GM12878 (cell line): ENCODE measurements at regions not wholly inside any gene's neighbourhood (a gene's known extent, or its start where the extent isn't known, plus 50 kb on each side); places are given as distances from the start of the nearest gene placed in this dataset.

Source experiments
- ATAC-seq: fragments of 200-7000 bp; cut with Tn5 transposase; 3 replicates; pipeline ENCODE4 v1.9.1; 2020; ENCODE audit warnings: mild to moderate bottlenecking, moderate library complexity
- BruUV-seq: library from RNA; stranded (reverse); fragments of 400-500 nt; replicated peaks from 2 replicates; lab custom pipeline; 2021; lab: Mats Ljungman, UMichigan
- CTCF ChIA-PET: fragments of 300-600 bp; sonication (Branson Sonifier 250); formaldehyde crosslinking; extraction: SDS; loops from one replicate; lab custom pipeline; 2021; ENCODE audit warnings: inconsistent platforms; lab: Yijun Ruan, JAX
- POLR2A ChIA-PET: fragments of 350-600 bp; formaldehyde crosslinking; extraction: SDS; loops from one replicate; lab custom pipeline; 2021; ENCODE audit warnings: inconsistent platforms; lab: Charles Lee
- RAD21 ChIA-PET: fragments of 300-600 bp; sonication (Branson Sonifier 250); formaldehyde crosslinking; loops from one replicate; lab custom pipeline; 2023; ENCODE audit warnings: antibody characterized with exemption; ENCODE audit not compliant: unreplicated experiment; lab: Charles Lee
- SMC1A ChIA-PET: fragments of 300-600 bp; sonication (Branson Sonifier 250); formaldehyde crosslinking; loops from one replicate; lab custom pipeline; 2023; ENCODE audit not compliant: unreplicated experiment, uncharacterized antibody; lab: Charles Lee
- DNase-seq: peaks from one replicate; pipeline ENCODE4 v3.0.0-alpha.2; 2011; ENCODE audit warnings: low read depth, low spot score
- FAIRE-seq: peaks from 3 replicates; lab custom pipeline; 2011; peaks lifted over from hg19 to GRCh38; lab: Jason Lieb, UNC
- H2AFZ ChIP-seq: 2 replicates; pipeline ENCODE4 v1.6.0; 2011; ENCODE audit warnings: low read depth, low read length, control low read depth; ENCODE audit not compliant: control insufficient read depth
- H3K27ac ChIP-seq: 2 replicates; pipeline ENCODE4 v1.5.1; 2011; ENCODE audit warnings: control low read depth; ENCODE audit not compliant: control insufficient read depth, insufficient read depth
- H3K27me3 ChIP-seq, 2 experiments: replicated peaks in 1 of 2; 2 replicates each; pipeline versions ENCODE4 v1.6.0 to v1.6.1; 2011; ENCODE audit warnings: low read length in 1 of 2; ENCODE audit not compliant: control insufficient read depth in 2 of 2, insufficient read depth in 2 of 2
- H3K36me3 ChIP-seq, 2 experiments: 2 replicates each; pipeline ENCODE4 v1.5.1; 2011; ENCODE audit warnings: low read length in 1 of 2; ENCODE audit not compliant: control insufficient read depth in 2 of 2, insufficient read depth in 2 of 2
- H3K4me1 ChIP-seq: 2 replicates; pipeline ENCODE4 v1.6.1; 2011; ENCODE audit warnings: mild to moderate bottlenecking, low read length, moderate library complexity, mixed read lengths; ENCODE audit not compliant: control insufficient read depth, insufficient read depth
- H3K4me2 ChIP-seq: 2 replicates; pipeline ENCODE4 v1.6.0; 2011; ENCODE audit warnings: control low read depth; ENCODE audit not compliant: control insufficient read depth, insufficient read depth
- H3K4me3 ChIP-seq: fragments of 200-600 bp; sonication (generic); 2 replicates; pipeline ENCODE4 v1.5.1; 2016
- H3K79me2 ChIP-seq: 2 replicates; pipeline ENCODE4 v1.6.0; 2011; ENCODE audit warnings: low read length; ENCODE audit not compliant: control insufficient read depth, insufficient read depth
- H3K9ac ChIP-seq: 2 replicates; pipeline ENCODE4 v1.8.0; 2011; ENCODE audit warnings: low read length, control low read depth, mixed read lengths; ENCODE audit not compliant: control insufficient read depth, insufficient read depth
- H3K9me3 ChIP-seq: replicated peaks from 3 replicates; pipeline ENCODE4 v1.5.1; 2011; ENCODE audit warnings: mild to moderate bottlenecking, low read length; ENCODE audit not compliant: control insufficient read depth, insufficient read depth
- H4K20me1 ChIP-seq: 2 replicates; pipeline ENCODE4 v1.6.0; 2011; ENCODE audit not compliant: control insufficient read depth, insufficient read depth
- CTCF ChIP-seq, 3 experiments: IDR thresholded peaks in 2 of 3; conservative IDR thresholded peaks in 1 of 3; 2 replicates each; pipeline ENCODE4 v1.5.1; 2011; ENCODE audit warnings: low read depth in 3 of 3, low read length in 3 of 3, mild to moderate bottlenecking in 3 of 3, control low read depth in 2 of 3, moderate library complexity in 2 of 3, inconsistent platforms in 1 of 3, mixed read lengths in 1 of 3; ENCODE audit not compliant: control insufficient read depth in 2 of 3, insufficient read depth in 1 of 3; ENCODE audit errors: extremely low read depth in 1 of 3
- EZH2 ChIP-seq: IDR thresholded peaks from 2 replicates; pipeline ENCODE4 v1.6.1; 2012; ENCODE audit warnings: low read depth, mild to moderate bottlenecking, control low read depth, inconsistent platforms, low read length, borderline replicate concordance; ENCODE audit not compliant: control insufficient read depth
- RELB ChIP-seq: fragments of 450-650 bp; IDR thresholded peaks from 2 replicates; pipeline ENCODE4 v1.6.1; 2017; ENCODE audit warnings: low read depth, mild to moderate bottlenecking, moderate library complexity
- REST ChIP-seq: IDR thresholded peaks from 2 replicates; pipeline ENCODE4 v1.6.1; 2012; ENCODE audit warnings: mild to moderate bottlenecking, low read depth, low read length
- RFX5 ChIP-seq: IDR thresholded peaks from 2 replicates; pipeline ENCODE4 v1.6.1; 2011; ENCODE audit warnings: low read depth, low read length, improper control_type of control experiment
- in situ Hi-C: fragments of 300-500 bp; cut with MboI; formaldehyde crosslinking; loops from 9 replicates; pipeline ENCODE4 v1.14.3; 2018; ENCODE audit warnings: mixed read lengths
- intact Hi-C: fragments of 100-400 bp; cut with micrococcal nuclease; formaldehyde crosslinking; loops from one replicate; pipeline ENCODE4 v1.14.2; 2022; ENCODE audit not compliant: unreplicated experiment

GRCh38 chr2:12251121-12251520 lies 465.6 kb upstream of the TRIB2 start (continued):
- no peak for TF ChIP-seq REST
- TF ChIP-seq RFX5 = no peak
- TF ChIP-seq CTCF (IDR thresholded peaks at IDR 0.05 in 2 of 3, conservative IDR thresholded peaks at IDR 0.05 in 1 of 3; ENCODE audit: control insufficient read depth in 2 of 3, extremely low read depth in 1 of 3, insufficient read depth in 1 of 3, low read depth in 3 of 3, low read length in 3 of 3) = no peak
- TF ChIP-seq EZH2 = no peak

- SMC1A ChIA-PET = interaction anchor here (0.6 kb wide), 1 partner anchor 326 kb away, joined by 3 read pairs; no protein-coding TSS in a partner anchor
- ATAC-seq = no peak
- FAIRE-seq = no peak
- Histone ChIP-seq H3K4me3 (no peak overlapping the region), H3K27me3 (no peaks in the 10 kb centered on the region), H2AFZ (no peak overlapping the region), H3K4me1 (no peaks in the 10 kb centered on the region), H3K79me2 (no peaks in the 10 kb centered on the region), H4K20me1 (no peaks in the 10 kb centered on the region), H3K9me3 (no peaks in the 10 kb centered on the region), H3K36me3 (no peaks in the 10 kb centered on the region; a peak in 1 of 4 replicates), H3K4me2 (no peak overlapping the region), H3K27ac (no peak overlapping the region)
- no peak for DNase-seq
- RAD21 ChIA-PET = no interaction called here
- no TSS peak for BruUV-seq
- CTCF ChIA-PET = interaction anchor here (1.0 kb wide), 1 partner anchor 56 kb away, joined by 3 read pairs; no protein-coding TSS in a partner anchor
- in situ Hi-C loops = no loop called here
- TF ChIP-seq RELB = no peak
- TF ChIP-seq, all 136 proteins: peak for 0
- no peak overlapping the region for H3K9ac ChIP-seq
- intact Hi-C loops = no loop called here
- POLR2A ChIA-PET = no interaction called here
These were observed 465.0 kb upstream of the TRIB2 start for GRCh38 chr2:12251749-12252148.
